Astrocyte (in vitro differentiated cells and primary cell): ENCODE measurements at regions not wholly inside any gene's neighbourhood (a gene's known extent, or its start where the extent isn't known, plus 50 kb on each side); places are given as distances from the start of the nearest gene placed in this dataset.

Source experiments
- DNase-seq: peaks from one replicate; pipeline ENCODE4 v3.0.0-alpha.2; 2010; ENCODE audit warnings: low read depth
- FAIRE-seq: peaks from 2 replicates; lab custom pipeline; 2011; peaks lifted over from hg19 to GRCh38; lab: Jason Lieb, UNC
- H2AFZ ChIP-seq: 2 replicates; pipeline ENCODE4 v1.6.0; 2012; ENCODE audit warnings: low read depth, low read length, inconsistent platforms
- H3K27ac ChIP-seq: 2 replicates; pipeline ENCODE4 v1.5.1; 2011; ENCODE audit warnings: low read depth, low read length, inconsistent platforms
- H3K27me3 ChIP-seq: 2 replicates; pipeline ENCODE4 v1.6.0; 2011; ENCODE audit warnings: low read length, inconsistent platforms; ENCODE audit not compliant: insufficient read depth
- H3K36me3 ChIP-seq: 2 replicates; pipeline ENCODE4 v1.5.1; 2011; ENCODE audit warnings: low read length, inconsistent platforms; ENCODE audit not compliant: insufficient read depth
- H3K4me1 ChIP-seq: 2 replicates; pipeline ENCODE4 v1.5.1; 2011; ENCODE audit warnings: low read length, inconsistent platforms; ENCODE audit not compliant: insufficient read depth
- H3K4me2 ChIP-seq: 2 replicates; pipeline ENCODE4 v1.6.0; 2012; ENCODE audit warnings: low read length, inconsistent platforms
- H3K4me3 ChIP-seq: 2 replicates; pipeline ENCODE4 v1.5.1; 2011; ENCODE audit warnings: low read depth, mild to moderate bottlenecking, low read length, inconsistent platforms; ENCODE audit not compliant: insufficient read depth
- H3K79me2 ChIP-seq: 2 replicates; pipeline ENCODE4 v1.6.0; 2012; ENCODE audit warnings: mild to moderate bottlenecking, low read length, inconsistent platforms; ENCODE audit not compliant: insufficient read depth
- H3K9ac ChIP-seq: 2 replicates; pipeline ENCODE4 v1.6.0; 2012; ENCODE audit warnings: mild to moderate bottlenecking, low read length, inconsistent platforms
- H3K9me3 ChIP-seq: 2 replicates; pipeline ENCODE4 v1.5.1; 2012; ENCODE audit warnings: low read depth, mild to moderate bottlenecking, low read length, inconsistent platforms; ENCODE audit not compliant: insufficient read depth
- H4K20me1 ChIP-seq: 2 replicates; pipeline ENCODE4 v1.6.0; 2012; ENCODE audit warnings: low read length, inconsistent platforms; ENCODE audit not compliant: insufficient read depth
- H3K27ac Mint-ChIP-seq: one replicate; pipeline ENCODE4 v1.8.0; 2021; ENCODE audit warnings: mild to moderate bottlenecking, mixed read lengths; ENCODE audit not compliant: unreplicated experiment
- H3K27me3 Mint-ChIP-seq: one replicate; pipeline ENCODE4 v1.8.0; 2021; ENCODE audit warnings: low read depth, mixed read lengths; ENCODE audit not compliant: unreplicated experiment
- H3K36me3 Mint-ChIP-seq: one replicate; pipeline ENCODE4 v1.8.0; 2021; ENCODE audit warnings: low read depth, mixed read lengths; ENCODE audit not compliant: unreplicated experiment
- H3K4me1 Mint-ChIP-seq: one replicate; pipeline ENCODE4 v1.8.0; 2021; ENCODE audit warnings: low read depth, mixed read lengths; ENCODE audit not compliant: unreplicated experiment
- H3K4me3 Mint-ChIP-seq: one replicate; pipeline ENCODE4 v1.8.0; 2021; ENCODE audit warnings: mild to moderate bottlenecking, moderate library complexity, mixed read lengths; ENCODE audit not compliant: unreplicated experiment
- H3K9me3 Mint-ChIP-seq: one replicate; pipeline ENCODE4 v1.8.0; 2021; ENCODE audit warnings: mild to moderate bottlenecking, mixed read lengths; ENCODE audit not compliant: unreplicated experiment
- EZH2 ChIP-seq: IDR thresholded peaks from 2 replicates; pipeline ENCODE4 v1.6.1; 2012; ENCODE audit warnings: mild to moderate bottlenecking, low read length, inconsistent platforms; ENCODE audit not compliant: insufficient read depth
- TF ChIP-seq, protein P1 (sequence below): IDR thresholded peaks from 2 replicates; pipeline ENCODE4 v1.5.1; 2011; ENCODE audit warnings: low read depth, mild to moderate bottlenecking, inconsistent platforms, low read length, moderate library complexity; ENCODE audit not compliant: insufficient read depth

DNA sequence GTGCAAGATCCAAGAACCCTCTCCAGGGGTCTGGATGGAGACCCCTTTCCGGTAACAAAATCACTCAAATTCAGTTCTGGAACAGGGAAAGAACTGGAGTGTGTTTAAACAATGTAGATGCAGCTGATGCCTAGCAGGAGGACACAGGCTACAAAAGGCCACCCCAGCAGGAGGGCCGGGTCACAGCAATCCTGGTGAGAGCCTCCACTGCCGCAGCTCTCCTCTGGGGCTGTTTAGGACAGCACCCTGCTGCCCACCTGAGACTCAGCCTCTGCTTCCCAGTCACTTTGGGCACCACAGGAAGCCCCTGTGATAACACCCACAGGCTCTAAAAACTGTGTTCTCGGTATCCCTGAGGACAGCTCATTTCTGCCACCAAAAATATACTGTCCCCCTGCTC, 318.7 kb upstream of the NBEA start:
- H3K9me3 ChIP-seq: no peaks in the 10 kb centered on the region
- no peak overlapping the region for H2AFZ ChIP-seq
- H3K4me3 Mint-ChIP-seq: no peak overlapping the region
- FAIRE-seq: no peak
- H3K27me3 Mint-ChIP-seq: no peaks in the 10 kb centered on the region
- no peaks in the 10 kb centered on the region for H3K27me3 ChIP-seq
- no peaks in the 10 kb centered on the region for H3K36me3 Mint-ChIP-seq
- H3K4me1 ChIP-seq: no peaks in the 10 kb centered on the region
- H3K79me2 ChIP-seq: no peaks in the 10 kb centered on the region
- no peak overlapping the region for H3K4me2 ChIP-seq
- no peaks in the 10 kb centered on the region for H3K36me3 ChIP-seq
- H3K9ac ChIP-seq: no peak overlapping the region
- no peaks in the 10 kb centered on the region for H3K4me1 Mint-ChIP-seq
- no peaks in the 10 kb centered on the region for H4K20me1 ChIP-seq
- no peak for TF ChIP-seq EZH2
- TF ChIP-seq, protein P1, sequence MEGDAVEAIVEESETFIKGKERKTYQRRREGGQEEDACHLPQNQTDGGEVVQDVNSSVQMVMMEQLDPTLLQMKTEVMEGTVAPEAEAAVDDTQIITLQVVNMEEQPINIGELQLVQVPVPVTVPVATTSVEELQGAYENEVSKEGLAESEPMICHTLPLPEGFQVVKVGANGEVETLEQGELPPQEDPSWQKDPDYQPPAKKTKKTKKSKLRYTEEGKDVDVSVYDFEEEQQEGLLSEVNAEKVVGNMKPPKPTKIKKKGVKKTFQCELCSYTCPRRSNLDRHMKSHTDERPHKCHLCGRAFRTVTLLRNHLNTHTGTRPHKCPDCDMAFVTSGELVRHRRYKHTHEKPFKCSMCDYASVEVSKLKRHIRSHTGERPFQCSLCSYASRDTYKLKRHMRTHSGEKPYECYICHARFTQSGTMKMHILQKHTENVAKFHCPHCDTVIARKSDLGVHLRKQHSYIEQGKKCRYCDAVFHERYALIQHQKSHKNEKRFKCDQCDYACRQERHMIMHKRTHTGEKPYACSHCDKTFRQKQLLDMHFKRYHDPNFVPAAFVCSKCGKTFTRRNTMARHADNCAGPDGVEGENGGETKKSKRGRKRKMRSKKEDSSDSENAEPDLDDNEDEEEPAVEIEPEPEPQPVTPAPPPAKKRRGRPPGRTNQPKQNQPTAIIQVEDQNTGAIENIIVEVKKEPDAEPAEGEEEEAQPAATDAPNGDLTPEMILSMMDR: no peak
- H3K27ac Mint-ChIP-seq: no peak overlapping the region
- no peak overlapping the region for H3K4me3 ChIP-seq
- DNase-seq: no peak
- H3K9me3 Mint-ChIP-seq: no peaks in the 10 kb centered on the region
- H3K27ac ChIP-seq: no peak overlapping the region

DNA sequence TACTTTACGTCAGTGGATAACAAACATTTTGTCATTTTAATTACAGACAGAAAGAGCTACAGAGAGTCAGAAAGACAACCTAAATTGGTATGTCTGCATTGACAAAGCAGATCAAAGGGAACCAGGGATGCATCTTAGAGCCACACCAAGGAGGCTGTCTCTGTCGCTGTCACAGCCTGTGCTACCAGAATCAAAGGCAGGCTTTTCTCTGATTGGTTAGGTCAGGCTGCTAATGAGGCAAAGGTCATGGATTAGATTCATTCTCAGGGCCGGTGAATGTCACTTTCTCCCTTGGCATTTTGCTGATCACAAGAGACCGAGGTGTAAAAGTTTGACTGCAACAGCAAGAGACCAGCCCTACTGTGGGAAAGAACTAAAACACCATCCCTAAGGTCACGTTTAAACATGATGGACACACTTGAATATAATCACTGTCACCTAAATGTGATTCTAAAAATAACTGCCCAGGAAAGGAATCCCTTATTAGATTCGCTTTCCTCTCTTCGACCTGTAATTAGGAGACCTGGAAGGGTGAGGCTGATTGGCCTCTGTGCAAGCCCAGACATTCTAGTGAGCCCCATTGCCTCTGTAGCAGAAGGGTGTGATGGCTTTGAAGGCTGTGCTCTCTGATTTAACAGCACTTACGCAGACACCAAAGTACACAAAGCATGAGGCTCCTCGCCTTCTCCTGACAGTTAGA, 314.4 kb upstream of the NBEA start:
- H3K4me3 Mint-ChIP-seq: no peak overlapping the region

More for the DNA sequence above, 314.4 kb upstream of the NBEA start:
- FAIRE-seq (no peak), DNase-seq (no peak)
- Histone ChIP-seq H3K79me2 (no peaks in the 10 kb centered on the region), H3K4me1 (no peaks in the 10 kb centered on the region), H3K27me3 (no peaks in the 10 kb centered on the region), H3K9me3 (no peaks in the 10 kb centered on the region), H3K4me3 (no peak overlapping the region), H3K36me3 (no peaks in the 10 kb centered on the region), H2AFZ (no peak overlapping the region), H4K20me1 (no peaks in the 10 kb centered on the region), H3K4me2 (no peak overlapping the region), H3K9ac (no peak overlapping the region), H3K27ac (no peak overlapping the region)
- no peak for TF ChIP-seq EZH2
- TF ChIP-seq, protein P1: no peak
- Mint-ChIP-seq H3K27me3 (peaks cover 4% of the 10 kb centered on the region), H3K36me3 (no peaks in the 10 kb centered on the region), H3K27ac (no peak overlapping the region), H3K9me3 (no peaks in the 10 kb centered on the region), H3K4me1 (no peaks in the 10 kb centered on the region)
